Fibroblast of the aortic adventitia (primary cell): ENCODE measurements at regions not wholly inside any gene's neighbourhood (a gene's known extent, or its start where the extent isn't known, plus 50 kb on each side); places are given as distances from the start of the nearest gene placed in this dataset.

Source experiments
- DNase-seq: peaks from one replicate; pipeline ENCODE4 v3.0.0-alpha.2; 2010; ENCODE audit warnings: low read depth
- H3K4me3 ChIP-seq: 2 replicates; pipeline ENCODE4 v1.5.1; 2011; ENCODE audit warnings: low read depth, mild to moderate bottlenecking, control low read depth, low read length, moderate library complexity
- CTCF ChIP-seq: IDR thresholded peaks from 2 replicates; pipeline ENCODE4 v1.5.1; 2011; ENCODE audit warnings: mild to moderate bottlenecking, low read length, control low read depth, inconsistent platforms; ENCODE audit not compliant: insufficient read depth

GRCh38 chr13:40389081-40389641, 277.3 kb downstream of the FOXO1 start:
- H3K4me3 ChIP-seq: no peak overlapping the region
- TF ChIP-seq CTCF: no peak
- DNase-seq: no peak

- H3K4me3 ChIP-seq: no peak overlapping the region
- TF ChIP-seq CTCF: no peak
- no peak for DNase-seq
These were observed 276.0 kb downstream of the FOXO1 start for GRCh38 chr13:40390401-40390916.

GRCh38 chr13:40391788-40392187, 274.7 kb downstream of the FOXO1 start:
- DNase-seq: no peak
- TF ChIP-seq CTCF: no peak
- H3K4me3 ChIP-seq: no peak overlapping the region

GRCh38 chr13:40394304-40394985, 272.0 kb downstream of the FOXO1 start:
- peak; percentile 14 for DNase-seq
- no peak for TF ChIP-seq CTCF
- no peak overlapping the region for H3K4me3 ChIP-seq

GRCh38 chr13:40398065-40398464, 268.4 kb downstream of the FOXO1 start:
- no peak overlapping the region for H3K4me3 ChIP-seq
- DNase-seq: no peak
- no peak for TF ChIP-seq CTCF

- no peak for TF ChIP-seq CTCF
- no peak overlapping the region for H3K4me3 ChIP-seq
- DNase-seq: no peak
These were observed 266.7 kb downstream of the FOXO1 start for GRCh38 chr13:40399756-40400155.
